ENCODE measurements at regions not wholly inside any gene's neighbourhood (a gene's known extent, or its start where the extent isn't known, plus 50 kb on each side); places are given as distances from the start of the nearest gene placed in this dataset.

DNA sequence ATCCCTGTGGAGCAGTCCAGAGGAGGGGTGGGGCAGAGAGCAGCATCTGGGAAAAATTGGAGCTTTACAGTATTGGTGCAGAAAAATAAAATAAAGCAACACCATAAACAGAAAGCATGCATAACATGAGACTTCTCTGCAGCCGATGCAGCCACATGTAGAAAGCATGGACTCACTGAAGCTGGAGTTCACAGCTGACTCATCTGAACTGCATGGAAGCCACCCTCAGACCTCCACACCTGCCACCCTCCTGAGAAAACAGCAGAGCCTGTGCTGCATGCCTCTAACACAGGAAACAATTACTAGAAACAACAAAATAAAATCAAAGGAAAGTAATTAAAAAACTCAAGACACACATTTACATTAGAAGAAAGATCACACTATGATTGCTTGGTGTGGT, 169.4 kb upstream of the ALKAL2 start:
- H3K9me3 Mint-ChIP-seq: no peaks in the 10 kb centered on the region
- Histone ChIP-seq H3K4me1 (ENCODE audit: insufficient read depth, low read length) (peaks cover 21% of the 10 kb centered on the region), H3K27me3 (ENCODE audit: control insufficient read depth in 1 of 2, insufficient read depth in 2 of 2, low read length in 2 of 2) (peaks cover 16 to 40% of the 10 kb centered on the region in 2 experiments), H3K9me3 (ENCODE audit: control insufficient read depth in 1 of 2, insufficient read depth in 1 of 2, low read length in 2 of 2) (no peaks in the 10 kb centered on the region), H3K27ac (ENCODE audit: low read depth in 1 of 2, low read length in 2 of 2) (no peak overlapping the region), H3K36me3 (ENCODE audit: insufficient read depth, low read length) (no peaks in the 10 kb centered on the region), H3K4me3 (ENCODE audit: low read length) (no peak overlapping the region)
- H3K4me3 Mint-ChIP-seq: no peak overlapping the region
- TF ChIP-seq, protein P1, sequence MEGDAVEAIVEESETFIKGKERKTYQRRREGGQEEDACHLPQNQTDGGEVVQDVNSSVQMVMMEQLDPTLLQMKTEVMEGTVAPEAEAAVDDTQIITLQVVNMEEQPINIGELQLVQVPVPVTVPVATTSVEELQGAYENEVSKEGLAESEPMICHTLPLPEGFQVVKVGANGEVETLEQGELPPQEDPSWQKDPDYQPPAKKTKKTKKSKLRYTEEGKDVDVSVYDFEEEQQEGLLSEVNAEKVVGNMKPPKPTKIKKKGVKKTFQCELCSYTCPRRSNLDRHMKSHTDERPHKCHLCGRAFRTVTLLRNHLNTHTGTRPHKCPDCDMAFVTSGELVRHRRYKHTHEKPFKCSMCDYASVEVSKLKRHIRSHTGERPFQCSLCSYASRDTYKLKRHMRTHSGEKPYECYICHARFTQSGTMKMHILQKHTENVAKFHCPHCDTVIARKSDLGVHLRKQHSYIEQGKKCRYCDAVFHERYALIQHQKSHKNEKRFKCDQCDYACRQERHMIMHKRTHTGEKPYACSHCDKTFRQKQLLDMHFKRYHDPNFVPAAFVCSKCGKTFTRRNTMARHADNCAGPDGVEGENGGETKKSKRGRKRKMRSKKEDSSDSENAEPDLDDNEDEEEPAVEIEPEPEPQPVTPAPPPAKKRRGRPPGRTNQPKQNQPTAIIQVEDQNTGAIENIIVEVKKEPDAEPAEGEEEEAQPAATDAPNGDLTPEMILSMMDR (IDR thresholded peaks at IDR 0.05): no peak
- ATAC-seq (ENCODE audit: poor library complexity): no peak
- no peak overlapping the region for H3K27ac Mint-ChIP-seq
- intact Hi-C loops (cut with DNase I, micrococcal nuclease): no loop called here
- H3K4me1 Mint-ChIP-seq (ENCODE audit: low read depth): peaks cover 33% of the 10 kb centered on the region
- no peaks in the 10 kb centered on the region for H3K36me3 Mint-ChIP-seq (ENCODE audit: low read depth)
- POLR2A ChIA-PET: no interaction called here
- CTCF ChIA-PET: no interaction called here
- H3K27me3 Mint-ChIP-seq: peaks cover 87% of the 10 kb centered on the region
- no peak for DNase-seq

DNA sequence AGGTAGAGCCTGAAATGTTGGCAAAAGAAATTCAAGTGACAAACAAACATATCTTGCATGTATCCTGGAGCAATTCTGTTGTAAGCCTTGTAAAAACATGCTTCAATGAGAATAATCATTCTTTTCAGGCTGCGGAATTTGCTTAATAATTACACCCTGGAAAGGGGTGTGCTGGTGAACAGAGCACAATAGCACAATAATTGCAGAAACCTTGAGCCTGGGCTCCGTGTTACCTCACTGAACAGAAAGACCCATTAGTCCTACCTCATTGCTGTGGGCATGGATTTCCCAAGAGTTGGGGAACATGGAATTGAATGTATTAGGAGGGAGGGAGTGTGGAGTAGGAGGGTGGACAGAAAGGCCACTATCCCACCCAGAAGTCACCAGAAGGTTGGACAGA, 168.0 kb upstream of the ALKAL2 start:
- ChIA-PET CTCF (no interaction called here), POLR2A (interaction anchor here (0.6 kb wide), 1 partner anchor 12 kb away, joined by 3 read pairs; no protein-coding TSS in a partner anchor)
- no peaks in the 10 kb centered on the region for H3K9me3 ChIP-seq (ENCODE audit: control insufficient read depth in 1 of 2, insufficient read depth in 1 of 2, low read length in 2 of 2)
- ATAC-seq (ENCODE audit: poor library complexity) (no peak), DNase-seq (no peak)
- Mint-ChIP-seq H3K36me3 (ENCODE audit: low read depth) (no peaks in the 10 kb centered on the region), H3K27ac (no peak overlapping the region), H3K4me1 (ENCODE audit: low read depth) (peaks cover 22% of the 10 kb centered on the region), H3K4me3 (no peak overlapping the region), H3K9me3 (no peaks in the 10 kb centered on the region), H3K27me3 (peaks cover 85% of the 10 kb centered on the region)
- no peak overlapping the region for H3K27ac ChIP-seq (ENCODE audit: low read depth in 1 of 2, low read length in 2 of 2)
- H3K27me3 ChIP-seq (ENCODE audit: control insufficient read depth in 1 of 2, insufficient read depth in 2 of 2, low read length in 2 of 2): peaks cover 13 to 33% of the 10 kb centered on the region in 2 experiments
- no peak overlapping the region for H3K4me3 ChIP-seq (ENCODE audit: low read length)
- peaks cover 12% of the 10 kb centered on the region for H3K4me1 ChIP-seq (ENCODE audit: insufficient read depth, low read length)
- intact Hi-C loops (cut with DNase I, micrococcal nuclease): no loop called here
- TF ChIP-seq, protein P1 (IDR thresholded peaks at IDR 0.05): no peak
- no peaks in the 10 kb centered on the region for H3K36me3 ChIP-seq (ENCODE audit: insufficient read depth, low read length)

DNA sequence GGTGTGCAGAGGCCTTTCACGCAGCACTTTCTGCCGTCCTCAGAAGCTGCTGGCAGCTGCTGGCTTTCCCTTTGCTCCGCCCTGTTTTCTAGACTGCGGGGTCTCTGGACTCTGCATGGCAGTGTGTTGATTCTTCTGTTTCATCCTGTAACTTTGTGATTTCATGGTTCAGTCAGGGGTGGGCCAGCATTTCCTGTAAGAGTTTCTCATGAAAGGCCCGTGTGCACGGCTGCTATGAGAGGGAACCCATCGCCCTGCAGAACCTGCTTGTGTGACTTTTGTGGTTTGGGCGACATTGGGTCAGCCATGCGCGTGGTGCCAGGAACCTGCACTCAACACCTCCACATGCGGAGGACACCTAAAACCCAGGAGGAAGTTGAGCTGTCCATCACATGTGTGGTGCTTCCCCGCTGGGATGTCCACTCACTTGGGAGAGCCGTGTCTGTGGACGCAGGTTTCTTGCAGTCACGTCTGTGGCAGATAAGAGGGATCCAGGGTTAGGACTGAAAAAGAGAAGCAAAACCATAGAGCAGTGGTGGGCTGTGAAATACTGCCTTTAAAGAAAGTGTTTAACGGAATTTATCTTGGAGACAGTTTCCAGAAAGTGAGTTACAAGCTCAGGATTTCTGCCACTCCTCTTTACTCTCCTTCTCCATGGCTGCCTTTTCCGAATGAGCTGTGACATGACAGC, 167.3 kb upstream of the ALKAL2 start:
- Mint-ChIP-seq H3K4me3 (no peak overlapping the region), H3K36me3 (ENCODE audit: low read depth) (no peaks in the 10 kb centered on the region), H3K27me3 (peaks cover 77% of the 10 kb centered on the region), H3K27ac (no peak overlapping the region), H3K4me1 (ENCODE audit: low read depth) (peaks cover 14% of the 10 kb centered on the region), H3K9me3 (no peaks in the 10 kb centered on the region)
- TF ChIP-seq, protein P1 (IDR thresholded peaks at IDR 0.05): no peak
- POLR2A ChIA-PET: no interaction called here
- CTCF ChIA-PET: no interaction called here
- intact Hi-C loops (cut with DNase I, micrococcal nuclease): no loop called here
- Histone ChIP-seq H3K36me3 (ENCODE audit: insufficient read depth, low read length) (no peaks in the 10 kb centered on the region), H3K4me1 (ENCODE audit: insufficient read depth, low read length) (peaks cover 4% of the 10 kb centered on the region), H3K4me3 (ENCODE audit: low read length) (no peak overlapping the region), H3K9me3 (ENCODE audit: control insufficient read depth in 1 of 2, insufficient read depth in 1 of 2, low read length in 2 of 2) (no peaks in the 10 kb centered on the region), H3K27ac (ENCODE audit: low read depth in 1 of 2, low read length in 2 of 2) (no peak overlapping the region), H3K27me3 (ENCODE audit: control insufficient read depth in 1 of 2, insufficient read depth in 2 of 2, low read length in 2 of 2) (peaks cover 13 to 28% of the 10 kb centered on the region in 2 experiments)
- peak in 1 of 14 experiments; percentile 32 for DNase-seq
- ATAC-seq (ENCODE audit: poor library complexity): no peak

All from CD4-positive, alpha-beta T cell (primary cell).